K562 (cell line): ENCODE measurements at regions not wholly inside any gene's neighbourhood (a gene's known extent, or its start where the extent isn't known, plus 50 kb on each side); places are given as distances from the start of the nearest gene placed in this dataset.

Source experiments
- ATAC-seq: fragments of 200-7000 bp; cut with Tn5 transposase; 3 replicates; pipeline ENCODE4 v1.9.1; 2020; ENCODE audit warnings: moderate library complexity
- BruUV-seq: library from RNA; stranded (reverse); fragments of 400-500 nt; replicated peaks from 2 replicates; lab custom pipeline; 2021; lab: Mats Ljungman, UMichigan
- CTCF ChIA-PET: fragments of 300-600 bp; formaldehyde crosslinking; extraction: SDS; loops from one replicate; lab custom pipeline; 2021; ENCODE audit warnings: low intra/inter-chr PET ratio; lab: Yijun Ruan, JAX
- POLR2A ChIA-PET: fragments of 300-600, 350-650 bp; sonication (Branson Sonifier 250); formaldehyde crosslinking; extraction: SDS; loops from one replicate; lab custom pipeline; 2021; ENCODE audit warnings: antibody characterized with exemption, inconsistent platforms; lab: Yijun Ruan, JAX
- DNase-seq, 4 experiments: peaks; one replicate each; pipeline versions ENCODE4 v3.0.0 to v3.0.0-alpha.2; 2011 to 2018; ENCODE audit warnings: low spot score in 3 of 4, mixed read lengths in 3 of 4; ENCODE audit errors: extremely low read depth in 1 of 4
- FAIRE-seq: peaks from 2 replicates; lab custom pipeline; 2011; peaks lifted over from hg19 to GRCh38; lab: Jason Lieb, UNC
- H2AFZ ChIP-seq: 2 replicates; pipeline ENCODE4 v1.6.0; 2011; ENCODE audit warnings: low read depth, low read length, control low read depth, inconsistent platforms
- H3K27ac ChIP-seq: fragments of 200-600 bp; 3 replicates; pipeline ENCODE4 v1.8.0; 2011; ENCODE audit warnings: low read depth, mild to moderate bottlenecking, control low read depth, inconsistent platforms, low read length, moderate library complexity, mixed read lengths; ENCODE audit errors: extremely low read depth
- H3K27me3 ChIP-seq, 2 experiments: fragments of 300-600 bp in 1 of 2; 2 replicates in 1 of 2; 3 replicates in 1 of 2; pipeline versions ENCODE4 v1.6.0 to v1.8.0; 2011; ENCODE audit warnings: inconsistent platforms in 2 of 2, low read length in 2 of 2, mild to moderate bottlenecking in 1 of 2, mixed read lengths in 1 of 2, moderate library complexity in 1 of 2; ENCODE audit not compliant: control insufficient read depth in 2 of 2, insufficient read depth in 2 of 2
- H3K36me3 ChIP-seq: fragments of 300-600 bp; 3 replicates; pipeline ENCODE4 v1.8.0; 2011; ENCODE audit warnings: mild to moderate bottlenecking, low read length, inconsistent platforms; ENCODE audit not compliant: control insufficient read depth, insufficient read depth
- H3K4me1 ChIP-seq, 2 experiments: fragments of 200-600 bp in 1 of 2; replicated peaks in 1 of 2; 2 replicates in 1 of 2; 3 replicates in 1 of 2; pipeline versions ENCODE4 v1.5.1 to v1.8.0; 2011; ENCODE audit warnings: inconsistent platforms in 2 of 2, low read length in 2 of 2, mild to moderate bottlenecking in 1 of 2, mixed read lengths in 1 of 2, moderate library complexity in 1 of 2; ENCODE audit not compliant: control insufficient read depth in 2 of 2, insufficient read depth in 2 of 2
- H3K4me2 ChIP-seq: 2 replicates; pipeline ENCODE4 v1.6.1; 2011; ENCODE audit warnings: low read length, control low read depth, inconsistent platforms, mixed read lengths; ENCODE audit not compliant: insufficient read depth
- H3K4me3 ChIP-seq: fragments of 200-600 bp; sonication (generic), shearing (Covaris generic); 2 replicates; pipeline ENCODE4 v1.5.1; 2016; ENCODE audit warnings: control low read depth, inconsistent platforms
- H3K79me2 ChIP-seq: fragments of 200-600 bp; 3 replicates; pipeline ENCODE4 v1.8.0; 2011; ENCODE audit warnings: low read length, inconsistent platforms; ENCODE audit not compliant: control insufficient read depth, insufficient read depth
- H3K9ac ChIP-seq, 2 experiments: 2 replicates each; pipeline versions ENCODE4 v1.6.0 to v1.6.1; 2011; ENCODE audit warnings: low read depth in 2 of 2, low read length in 2 of 2, control low read depth in 1 of 2, inconsistent platforms in 1 of 2, mild to moderate bottlenecking in 1 of 2, mixed read lengths in 1 of 2; ENCODE audit not compliant: insufficient read depth in 1 of 2
- H3K9me1 ChIP-seq: one replicate; pipeline ENCODE4 v1.6.0; 2011; ENCODE audit warnings: inconsistent platforms, mild to moderate bottlenecking, low read length, moderate library complexity; ENCODE audit not compliant: control insufficient read depth, insufficient read depth
- H3K9me3 ChIP-seq: replicated peaks from 2 replicates; pipeline ENCODE4 v1.5.1; 2011; ENCODE audit warnings: low read depth, low read length, inconsistent platforms; ENCODE audit not compliant: control insufficient read depth, insufficient read depth
- H4K20me1 ChIP-seq: replicated peaks from 2 replicates; pipeline ENCODE4 v1.6.1; 2011; ENCODE audit warnings: low read length, inconsistent platforms, mixed read lengths; ENCODE audit not compliant: control insufficient read depth, insufficient read depth
- CBX5 ChIP-seq: IDR thresholded peaks from 2 replicates; pipeline ENCODE4 v1.6.1; 2014; ENCODE audit warnings: low read depth, borderline replicate concordance
- CREM ChIP-seq: IDR thresholded peaks from 2 replicates; pipeline ENCODE4 v1.6.1; 2014; ENCODE audit warnings: antibody characterized with exemption, low read depth
- NFE2L1 ChIP-seq: fragments of 450-650 bp; IDR thresholded peaks from 2 replicates; pipeline ENCODE4 v1.6.1; 2016; ENCODE audit warnings: missing genetic modification characterization, low read depth, mild to moderate bottlenecking, missing compliant biosample characterization, moderate library complexity, borderline replicate concordance
- NUFIP1 ChIP-seq: fragments of 450-650 bp; IDR thresholded peaks from 2 replicates; pipeline ENCODE4 v1.6.1; 2018; ENCODE audit not compliant: partially characterized antibody
- PTBP1 ChIP-seq: fragments of 200-400 bp; formaldehyde crosslinking; IDR thresholded peaks from 2 replicates; pipeline ENCODE4 v1.6.1; 2017; ENCODE audit warnings: low read depth, low read length
- PTTG1 ChIP-seq: fragments of 450-650 bp; IDR thresholded peaks from 2 replicates; pipeline ENCODE4 v1.6.1; 2016; ENCODE audit warnings: low read depth, mild to moderate bottlenecking, missing genetic modification characterization, missing compliant biosample characterization
- RAD21 ChIP-seq, 2 experiments: fragments of 250-450 bp in 1 of 2; fragments of 450-650 bp in 1 of 2; sonication (Bioruptor Pico) in 1 of 2; formaldehyde crosslinking in 1 of 2; IDR thresholded peaks in 1 of 2; conservative IDR thresholded peaks in 1 of 2; 2 replicates each; pipeline versions ENCODE4 v1.4.0 to v1.8.0; 2020 to 2022; ENCODE audit warnings: mild to moderate bottlenecking in 2 of 2, moderate library complexity in 1 of 2
- RBM15 ChIP-seq: fragments of 200-400 bp; formaldehyde crosslinking; IDR thresholded peaks from 2 replicates; pipeline ENCODE4 v1.6.1; 2018; ENCODE audit warnings: mild to moderate bottlenecking, low read length, moderate library complexity; ENCODE audit not compliant: insufficient read depth
- SREBF1 ChIP-seq: fragments of 150-350 bp; IDR thresholded peaks from 2 replicates; pipeline ENCODE4 v1.6.1; 2014; ENCODE audit warnings: antibody characterized with exemption, low read depth, low read length, borderline replicate concordance
- THRAP3 ChIP-seq: fragments of 450-650 bp; IDR thresholded peaks from 2 replicates; pipeline ENCODE4 v1.6.1; 2016; ENCODE audit warnings: mild to moderate bottlenecking, inconsistent platforms, borderline replicate concordance
- ZNF431 ChIP-seq: sonication (generic); formaldehyde crosslinking; IDR thresholded peaks from 2 replicates; pipeline ENCODE4 v1.8.0; 2022; ENCODE audit warnings: mild to moderate bottlenecking, missing genetic modification reagents
- WGBS: fragments of 100-300 bp; shearing (Covaris generic); methylation state at CpG from one replicate; pipeline ENCODE4 v1.1.6; 2016; ENCODE audit warnings: low coverage, mixed read lengths; ENCODE audit not compliant: insufficient coverage; ENCODE audit errors: missing lambda C conversion rate; 5-methylcytosine and 5-hydroxymethylcytosine counted together
- in situ Hi-C: fragments of 300-500 bp; cut with MboI; formaldehyde crosslinking; loops from 4 replicates; pipeline ENCODE4 v1.15.0; 2018; ENCODE audit warnings: inconsistent platforms, mixed read lengths
- intact Hi-C: fragments of 100-400 bp; cut with micrococcal nuclease; formaldehyde crosslinking; loops from 2 replicates; pipeline ENCODE4 v1.14.2; 2022
- TF ChIP-seq, protein P1 (sequence below): fragments of 250-450 bp; sonication (Bioruptor Pico); IDR thresholded peaks from 2 replicates; pipeline ENCODE4 v1.4.0; 2020; ENCODE audit warnings: mild to moderate bottlenecking, moderate library complexity
- TF ChIP-seq, protein P2 (sequence below), 3 experiments: IDR thresholded peaks in 2 of 3; conservative IDR thresholded peaks in 1 of 3; 2 replicates each; pipeline ENCODE4 v1.5.1; 2011 to 2012; ENCODE audit warnings: low read length in 3 of 3, mild to moderate bottlenecking in 3 of 3, control low read depth in 2 of 3, improper control_type of control experiment in 1 of 3, inconsistent platforms in 1 of 3, low read depth in 1 of 3, mixed read lengths in 1 of 3, moderate library complexity in 1 of 3; ENCODE audit not compliant: insufficient read depth in 2 of 3

DNA sequence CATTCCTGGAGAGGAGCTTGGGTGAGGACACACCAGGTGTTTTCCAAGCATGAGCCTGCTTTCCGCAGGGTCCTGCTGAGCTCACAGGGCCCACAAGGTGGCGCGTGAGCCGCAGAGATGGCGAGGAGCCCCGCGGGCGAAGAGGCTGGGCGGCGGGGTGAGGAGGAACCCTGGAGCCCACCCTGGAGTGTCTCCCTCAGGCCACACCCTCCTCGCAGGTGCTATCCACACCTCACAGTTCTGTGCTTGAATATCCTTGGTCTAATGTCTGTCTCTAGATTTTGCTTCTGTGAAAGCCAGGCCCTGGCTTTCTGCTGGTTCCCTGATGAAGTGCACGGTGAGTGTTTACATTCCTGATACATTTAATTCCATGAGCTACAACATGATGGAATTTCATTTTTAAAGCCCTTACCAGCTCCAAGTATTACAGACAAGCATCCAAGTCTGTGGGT, 433.6 kb downstream of the ACTR3B start:
- POLR2A ChIA-PET, result no interaction called here
- ATAC-seq (peak; percentile 94), FAIRE-seq (peak; percentile 62), DNase-seq (peak; percentile 64 to 76 (median 66))
- Histone ChIP-seq H3K79me2 (no peaks in the 10 kb centered on the region), H4K20me1 (no peaks in the 10 kb centered on the region), H3K9me1 (no peaks in the 10 kb centered on the region), H3K27me3 (no peaks in the 10 kb centered on the region; a peak in 2 of 5 replicates), H3K27ac (no peak overlapping the region), H3K9me3 (no peaks in the 10 kb centered on the region), H3K4me3 (no peak overlapping the region), H3K9ac (no peak overlapping the region), H2AFZ (peak overlapping the region; percentile 60), H3K4me2 (peak overlapping the region; percentile 40; the same call in 1 of the 2 replicates), H3K36me3 (no peaks in the 10 kb centered on the region), H3K4me1 (peaks cover 0 to 4% of the 10 kb centered on the region in 2 experiments; a peak in 1 of 5 replicates)
- CTCF ChIA-PET, result interaction anchor here (0.7 to 1.4 kb wide), 2 partner anchors 188 to 642 kb away, joined by 4 read pairs; no protein-coding TSS in a partner anchor
- intact Hi-C loops, result loop anchor here (5.0 to 10.0 kb wide), 3 partner anchors 182 to 642 kb away; no protein-coding TSS in a partner anchor
- in situ Hi-C loops, result no loop called here
- no TSS peak for BruUV-seq
- 3% methylated on average over 12 of the region's 12 CpGs for WGBS
- TF ChIP-seq CREM (peak; percentile 34; the same call in 1 of the 2 replicates), ZNF431 (CRISPR knock-in tag) (no peak), RAD21 (CRISPR knock-in tag; conservative IDR thresholded peaks at IDR 0.05 in 1 of 2, IDR thresholded peaks at IDR 0.05 in 1 of 2) (peak; percentile 72 to 85), PTBP1 (no peak), CBX5 (no peak), RBM15 (no peak), SREBF1 (no peak), THRAP3 (no peak), PTTG1 (no peak), NFE2L1 (tag) (no peak), NUFIP1 (no peak)
- TF ChIP-seq, protein P1, sequence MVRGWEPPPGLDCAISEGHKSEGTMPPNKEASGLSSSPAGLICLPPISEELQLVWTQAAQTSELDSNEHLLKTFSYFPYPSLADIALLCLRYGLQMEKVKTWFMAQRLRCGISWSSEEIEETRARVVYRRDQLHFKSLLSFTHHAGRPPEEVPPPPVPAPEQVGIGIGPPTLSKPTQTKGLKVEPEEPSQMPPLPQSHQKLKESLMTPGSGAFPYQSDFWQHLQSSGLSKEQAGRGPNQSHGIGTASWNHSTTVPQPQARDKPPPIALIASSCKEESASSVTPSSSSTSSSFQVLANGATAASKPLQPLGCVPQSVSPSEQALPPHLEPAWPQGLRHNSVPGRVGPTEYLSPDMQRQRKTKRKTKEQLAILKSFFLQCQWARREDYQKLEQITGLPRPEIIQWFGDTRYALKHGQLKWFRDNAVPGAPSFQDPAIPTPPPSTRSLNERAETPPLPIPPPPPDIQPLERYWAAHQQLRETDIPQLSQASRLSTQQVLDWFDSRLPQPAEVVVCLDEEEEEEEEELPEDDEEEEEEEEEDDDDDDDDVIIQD (CRISPR knock-in tag), result no peak
- TF ChIP-seq, protein P2, sequence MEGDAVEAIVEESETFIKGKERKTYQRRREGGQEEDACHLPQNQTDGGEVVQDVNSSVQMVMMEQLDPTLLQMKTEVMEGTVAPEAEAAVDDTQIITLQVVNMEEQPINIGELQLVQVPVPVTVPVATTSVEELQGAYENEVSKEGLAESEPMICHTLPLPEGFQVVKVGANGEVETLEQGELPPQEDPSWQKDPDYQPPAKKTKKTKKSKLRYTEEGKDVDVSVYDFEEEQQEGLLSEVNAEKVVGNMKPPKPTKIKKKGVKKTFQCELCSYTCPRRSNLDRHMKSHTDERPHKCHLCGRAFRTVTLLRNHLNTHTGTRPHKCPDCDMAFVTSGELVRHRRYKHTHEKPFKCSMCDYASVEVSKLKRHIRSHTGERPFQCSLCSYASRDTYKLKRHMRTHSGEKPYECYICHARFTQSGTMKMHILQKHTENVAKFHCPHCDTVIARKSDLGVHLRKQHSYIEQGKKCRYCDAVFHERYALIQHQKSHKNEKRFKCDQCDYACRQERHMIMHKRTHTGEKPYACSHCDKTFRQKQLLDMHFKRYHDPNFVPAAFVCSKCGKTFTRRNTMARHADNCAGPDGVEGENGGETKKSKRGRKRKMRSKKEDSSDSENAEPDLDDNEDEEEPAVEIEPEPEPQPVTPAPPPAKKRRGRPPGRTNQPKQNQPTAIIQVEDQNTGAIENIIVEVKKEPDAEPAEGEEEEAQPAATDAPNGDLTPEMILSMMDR (IDR thresholded peaks at IDR 0.05 in 2 of 3, conservative IDR thresholded peaks at IDR 0.05 in 1 of 3; ENCODE audit: insufficient read depth in 2 of 3, low read depth in 1 of 3, low read length in 3 of 3), result peak; percentile 81 to 94 (median 85)
